HFFc6 (cell line): ENCODE measurements at regions not wholly inside any gene's neighbourhood (a gene's known extent, or its start where the extent isn't known, plus 50 kb on each side); places are given as distances from the start of the nearest gene placed in this dataset.

Experiments used
- DNase-seq: peaks from one replicate; pipeline ENCODE4 v3.0.0-alpha.2; 2018
- H3K27ac Mint-ChIP-seq: 2 replicates; pipeline ENCODE4 v1.8.0; 2020; ENCODE audit warnings: mild to moderate bottlenecking, mixed read lengths
- H3K27me3 Mint-ChIP-seq: 2 replicates; pipeline ENCODE4 v1.8.0; 2021; ENCODE audit warnings: mild to moderate bottlenecking, moderate library complexity, mixed read lengths; ENCODE audit not compliant: insufficient read depth
- H3K36me3 Mint-ChIP-seq: 2 replicates; pipeline ENCODE4 v1.8.0; 2021; ENCODE audit warnings: low read depth, mixed read lengths
- H3K4me1 Mint-ChIP-seq: 2 replicates; pipeline ENCODE4 v1.8.0; 2020; ENCODE audit warnings: low read depth, mixed read lengths
- H3K4me3 Mint-ChIP-seq: 2 replicates; pipeline ENCODE4 v1.8.0; 2020; ENCODE audit warnings: mild to moderate bottlenecking, moderate library complexity, mixed read lengths
- H3K9me3 Mint-ChIP-seq: 2 replicates; pipeline ENCODE4 v1.8.0; 2020; ENCODE audit warnings: mild to moderate bottlenecking, mixed read lengths
- TF ChIP-seq, protein P1 (sequence below): fragments of 200-600 bp; sonication (generic); IDR thresholded peaks from 2 replicates; pipeline ENCODE4 v1.5.0; 2021; ENCODE audit warnings: antibody characterized with exemption, mild to moderate bottlenecking

DNA sequence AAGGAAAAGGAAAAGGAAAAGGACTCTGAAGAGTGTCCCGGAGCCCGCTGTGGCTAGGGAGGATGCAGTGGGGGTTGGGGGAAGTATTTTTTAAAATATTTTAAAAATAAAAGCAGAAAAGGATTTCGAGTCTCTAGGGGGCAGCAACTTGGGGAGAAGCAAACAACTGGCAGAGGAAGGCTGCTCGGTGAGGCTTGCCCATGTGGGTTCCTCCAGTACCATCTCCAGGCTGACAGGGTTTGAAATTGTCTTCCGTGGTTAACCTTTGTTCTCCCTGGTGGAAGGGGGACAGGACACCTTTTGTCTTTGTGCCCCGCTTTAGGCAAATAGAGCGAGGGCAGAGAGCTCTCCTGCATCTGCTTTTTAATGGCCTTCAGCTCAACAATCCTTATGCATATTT, 60.4 kb upstream of the SNX9 start:
- H3K4me1 Mint-ChIP-seq, result peaks cover 85% of the 10 kb centered on the region
- TF ChIP-seq, protein P1, sequence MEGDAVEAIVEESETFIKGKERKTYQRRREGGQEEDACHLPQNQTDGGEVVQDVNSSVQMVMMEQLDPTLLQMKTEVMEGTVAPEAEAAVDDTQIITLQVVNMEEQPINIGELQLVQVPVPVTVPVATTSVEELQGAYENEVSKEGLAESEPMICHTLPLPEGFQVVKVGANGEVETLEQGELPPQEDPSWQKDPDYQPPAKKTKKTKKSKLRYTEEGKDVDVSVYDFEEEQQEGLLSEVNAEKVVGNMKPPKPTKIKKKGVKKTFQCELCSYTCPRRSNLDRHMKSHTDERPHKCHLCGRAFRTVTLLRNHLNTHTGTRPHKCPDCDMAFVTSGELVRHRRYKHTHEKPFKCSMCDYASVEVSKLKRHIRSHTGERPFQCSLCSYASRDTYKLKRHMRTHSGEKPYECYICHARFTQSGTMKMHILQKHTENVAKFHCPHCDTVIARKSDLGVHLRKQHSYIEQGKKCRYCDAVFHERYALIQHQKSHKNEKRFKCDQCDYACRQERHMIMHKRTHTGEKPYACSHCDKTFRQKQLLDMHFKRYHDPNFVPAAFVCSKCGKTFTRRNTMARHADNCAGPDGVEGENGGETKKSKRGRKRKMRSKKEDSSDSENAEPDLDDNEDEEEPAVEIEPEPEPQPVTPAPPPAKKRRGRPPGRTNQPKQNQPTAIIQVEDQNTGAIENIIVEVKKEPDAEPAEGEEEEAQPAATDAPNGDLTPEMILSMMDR, result peak; percentile 63; the same call in 1 of the 2 replicates
- DNase-seq, result no peak
- H3K4me3 Mint-ChIP-seq, result no peak overlapping the region; the same call in 1 of the 2 replicates
- no peaks in the 10 kb centered on the region for H3K9me3 Mint-ChIP-seq
- peaks cover 7% of the 10 kb centered on the region for H3K27me3 Mint-ChIP-seq
- H3K36me3 Mint-ChIP-seq, result no peaks in the 10 kb centered on the region
- no peak overlapping the region for H3K27ac Mint-ChIP-seq

DNA sequence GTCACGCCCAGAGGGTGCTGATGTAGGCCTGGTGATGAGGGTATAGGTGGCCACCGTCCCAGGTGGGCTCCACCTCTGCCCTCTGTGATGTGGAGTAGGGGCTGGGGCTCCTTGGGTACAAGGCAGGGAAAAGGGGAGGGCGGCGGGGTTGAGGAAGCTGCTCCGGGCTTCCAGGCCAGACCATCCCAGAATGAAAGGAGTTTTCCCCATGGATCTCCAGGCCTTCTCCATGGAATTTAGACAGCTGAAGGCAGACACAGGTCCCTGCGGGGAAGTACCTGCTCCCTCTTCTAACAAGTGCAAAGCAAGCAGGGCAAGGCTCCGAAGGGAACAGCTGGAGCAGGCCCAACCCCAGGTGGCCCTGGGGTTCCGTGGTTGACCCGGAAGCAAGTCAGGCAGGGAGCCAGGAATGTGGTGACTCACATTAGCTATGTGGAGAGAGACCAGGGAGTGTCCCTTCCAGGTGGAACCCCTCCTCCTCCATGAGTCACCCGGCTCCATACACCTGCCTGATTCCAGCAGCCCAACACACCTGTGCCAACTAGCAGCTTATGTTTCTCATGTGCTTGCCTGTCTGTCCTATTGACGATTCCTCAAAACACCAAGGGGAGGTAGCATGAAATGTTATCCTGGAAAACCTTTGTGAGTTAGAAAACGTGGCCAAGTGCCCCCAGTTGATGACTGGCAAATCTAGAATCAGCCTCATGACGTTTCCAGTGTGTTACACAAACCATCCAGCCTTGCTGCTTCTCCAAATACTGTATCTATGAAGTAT, 59.7 kb upstream of the SNX9 start:
- peaks cover 6% of the 10 kb centered on the region for H3K27me3 Mint-ChIP-seq
- no peaks in the 10 kb centered on the region for H3K36me3 Mint-ChIP-seq
- no peaks in the 10 kb centered on the region for H3K9me3 Mint-ChIP-seq
- TF ChIP-seq, protein P1, result no peak
- H3K4me3 Mint-ChIP-seq, result no peak overlapping the region; the same call in 1 of the 2 replicates
- H3K4me1 Mint-ChIP-seq, result peaks cover 80% of the 10 kb centered on the region
- peak overlapping the region; percentile 97 for H3K27ac Mint-ChIP-seq
- DNase-seq, result peak; percentile 23

DNA sequence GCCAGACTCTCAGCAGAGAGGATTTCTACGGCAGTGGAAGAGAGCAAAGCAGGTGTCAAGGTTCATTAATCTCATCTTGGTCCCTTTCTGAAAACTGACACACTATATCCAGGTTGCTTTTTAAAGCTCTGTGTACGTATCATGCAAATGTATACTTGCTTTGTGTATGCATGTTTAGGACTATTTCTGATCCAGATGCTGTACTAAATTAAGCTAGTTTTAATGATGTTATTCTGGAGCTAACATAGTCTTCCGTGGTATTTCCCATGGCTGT, 59.2 kb upstream of the SNX9 start:
- Mint-ChIP-seq H3K27ac (peak overlapping the region; percentile 97), H3K4me3 (peak overlapping the region; percentile 74), H3K4me1 (peaks cover 77% of the 10 kb centered on the region), H3K27me3 (peaks cover 2% of the 10 kb centered on the region), H3K36me3 (no peaks in the 10 kb centered on the region), H3K9me3 (no peaks in the 10 kb centered on the region)
- no peak for DNase-seq
- TF ChIP-seq, protein P1, result no peak

DNA sequence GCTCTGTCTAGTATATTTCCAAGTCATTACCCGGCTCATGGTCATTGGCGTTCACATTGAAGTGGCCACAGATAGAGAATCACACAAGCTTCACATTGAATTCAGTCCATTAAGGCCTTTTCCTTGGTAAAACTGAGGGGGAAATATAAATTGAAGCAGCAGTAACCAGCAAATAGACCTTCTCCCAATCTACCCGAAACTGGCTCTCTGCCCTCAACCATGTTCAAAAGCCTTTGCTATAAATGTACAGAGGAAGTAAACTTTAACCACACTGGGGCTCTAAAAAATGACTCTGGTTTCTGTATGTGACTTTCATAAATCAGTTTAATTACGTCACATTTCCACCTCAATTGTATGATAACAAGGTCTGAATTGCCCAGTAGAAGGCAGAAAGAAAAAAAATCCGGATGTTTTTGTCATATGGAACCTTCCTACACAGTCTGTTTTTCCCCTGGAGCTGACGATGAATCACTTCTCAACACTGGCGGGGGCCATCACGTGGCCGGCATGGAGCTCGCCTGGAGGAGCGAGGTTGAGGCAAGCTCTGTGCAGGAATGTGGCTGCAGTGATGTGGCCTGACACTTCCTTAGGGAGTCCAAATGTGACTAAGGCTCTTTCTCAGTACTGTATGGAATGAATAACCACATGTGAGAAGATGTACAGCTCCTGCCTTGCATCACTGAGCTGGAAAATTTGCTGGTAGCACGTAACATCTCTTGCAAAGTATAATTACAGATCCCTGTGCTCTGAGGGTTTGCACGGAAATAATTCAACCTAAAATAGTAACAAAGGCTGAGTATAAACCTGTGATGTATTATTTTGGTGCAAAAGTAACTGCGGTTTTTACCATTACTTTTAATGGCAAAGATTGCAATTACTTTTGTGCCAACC, 58.6 kb upstream of the SNX9 start:
- TF ChIP-seq, protein P1, result no peak
- H3K36me3 Mint-ChIP-seq, result no peaks in the 10 kb centered on the region
- peaks cover 2% of the 10 kb centered on the region for H3K27me3 Mint-ChIP-seq
- H3K4me3 Mint-ChIP-seq, result peak overlapping the region; percentile 81
- peaks cover 81% of the 10 kb centered on the region for H3K4me1 Mint-ChIP-seq
- no peaks in the 10 kb centered on the region for H3K9me3 Mint-ChIP-seq
- H3K27ac Mint-ChIP-seq, result peak overlapping the region; percentile 97
- DNase-seq, result peak; percentile 100

DNA sequence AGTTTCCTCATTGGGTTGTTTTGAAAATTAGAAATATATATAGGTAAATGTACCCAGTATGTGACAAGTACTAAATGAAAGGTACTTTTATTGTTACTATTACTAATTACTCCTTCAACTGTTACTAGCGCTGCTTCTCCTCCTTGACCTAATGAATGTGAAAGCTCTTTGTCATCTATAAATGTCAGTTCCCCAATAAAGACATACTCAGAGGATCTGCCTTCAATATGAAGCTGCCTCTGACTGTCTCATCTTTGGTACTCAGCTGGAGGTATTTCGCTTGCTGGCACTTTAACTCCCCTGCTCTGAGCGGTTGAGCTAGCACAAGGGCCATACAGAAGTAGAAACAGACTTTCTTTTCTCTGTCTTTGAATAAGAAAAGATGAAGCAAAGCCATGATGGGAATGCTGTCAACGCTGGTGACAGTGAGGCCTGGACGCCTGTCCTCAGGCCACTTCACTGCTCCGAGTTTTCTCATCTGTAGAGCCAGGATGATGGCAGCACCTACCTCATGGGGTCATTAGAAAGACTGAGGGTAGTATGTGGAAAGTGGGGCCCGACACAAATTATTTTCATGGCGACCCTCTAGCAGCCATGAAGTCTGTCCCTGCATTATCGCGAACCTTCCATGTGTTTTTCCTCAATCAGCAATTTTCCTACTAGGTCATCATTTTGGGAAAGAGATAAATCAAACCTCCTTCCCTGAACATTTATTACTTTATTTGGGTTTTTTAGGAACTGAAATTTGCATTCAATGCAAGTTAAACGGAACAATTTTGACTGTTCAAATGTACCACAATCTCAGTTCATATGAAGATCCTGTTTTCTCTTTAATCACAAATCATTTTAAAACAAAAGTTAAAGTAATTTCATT, 55.9 kb upstream of the SNX9 start:
- Mint-ChIP-seq H3K9me3 (no peaks in the 10 kb centered on the region), H3K27ac (no peak overlapping the region), H3K4me3 (no peak overlapping the region)

More for the DNA sequence above, 55.9 kb upstream of the SNX9 start:
- no peaks in the 10 kb centered on the region; the same call in 1 of the 2 replicates for H3K27me3 Mint-ChIP-seq
- DNase-seq, result no peak
- TF ChIP-seq, protein P1, result no peak
- peaks cover 85% of the 10 kb centered on the region for H3K4me1 Mint-ChIP-seq
- H3K36me3 Mint-ChIP-seq, result no peaks in the 10 kb centered on the region
